GM23338 (cell line): ENCODE measurements at regions not wholly inside any gene's neighbourhood (a gene's known extent, or its start where the extent isn't known, plus 50 kb on each side); places are given as distances from the start of the nearest gene placed in this dataset.

Experiments
- ATAC-seq: fragments of 200-7000 bp; cut with Tn5 transposase; 3 replicates; pipeline ENCODE4 v1.9.1; 2020
- DNase-seq: peaks from one replicate; pipeline ENCODE4 v3.0.0-alpha.2; 2015; ENCODE audit warnings: low spot score
- H2AFZ ChIP-seq: fragments of 200-600 bp; sonication (generic); 2 replicates; pipeline ENCODE4 v1.8.0; 2016; ENCODE audit warnings: antibody characterized with exemption, mild to moderate bottlenecking, moderate library complexity
- H3F3A ChIP-seq: fragments of 200-600 bp; sonication (generic); replicated peaks from 2 replicates; pipeline ENCODE4 v1.8.0; 2017; ENCODE audit warnings: antibody characterized with exemption, mixed run types, low read depth
- H3K27ac ChIP-seq: fragments of 200-600 bp; sonication (generic); 2 replicates; pipeline ENCODE4 v1.6.1; 2016; ENCODE audit warnings: low read depth
- H3K27me3 ChIP-seq: fragments of 200-600 bp; sonication (generic); 2 replicates; pipeline ENCODE4 v1.8.0; 2016; ENCODE audit warnings: mild to moderate bottlenecking, mixed run types, moderate library complexity; ENCODE audit not compliant: insufficient read depth
- H3K36me3 ChIP-seq: fragments of 200-600 bp; sonication (generic); 2 replicates; pipeline ENCODE4 v1.8.0; 2016; ENCODE audit warnings: mild to moderate bottlenecking; ENCODE audit not compliant: insufficient read depth
- H3K4me1 ChIP-seq: fragments of 200-600 bp; sonication (generic); 2 replicates; pipeline ENCODE4 v1.8.0; 2016; ENCODE audit warnings: mild to moderate bottlenecking, moderate library complexity; ENCODE audit not compliant: insufficient read depth
- H3K4me2 ChIP-seq: fragments of 200-600 bp; sonication (generic); 2 replicates; pipeline ENCODE4 v1.7.1; 2017; ENCODE audit warnings: mixed run types
- H3K4me3 ChIP-seq: fragments of 200-600 bp; sonication (generic); 2 replicates; pipeline ENCODE4 v1.6.1; 2016; ENCODE audit warnings: mixed run types
- H3K79me2 ChIP-seq: fragments of 200-600 bp; sonication (generic); replicated peaks from 2 replicates; pipeline ENCODE4 v1.8.0; 2017; ENCODE audit warnings: mild to moderate bottlenecking; ENCODE audit not compliant: insufficient read depth
- H3K9me2 ChIP-seq: fragments of 200-600 bp; sonication (generic); 2 replicates; pipeline ENCODE4 v1.8.0; 2017; ENCODE audit not compliant: insufficient read depth
- H4K20me1 ChIP-seq: fragments of 200-600 bp; sonication (generic); replicated peaks from 2 replicates; pipeline ENCODE4 v1.8.0; 2017; ENCODE audit warnings: mild to moderate bottlenecking; ENCODE audit not compliant: insufficient read depth
- H3K27ac Mint-ChIP-seq: 2 replicates; pipeline ENCODE4 v1.8.0; 2020; ENCODE audit warnings: inconsistent platforms, mild to moderate bottlenecking, moderate library complexity, mixed read lengths
- H3K27me3 Mint-ChIP-seq: 3 replicates; pipeline ENCODE4 v1.8.0; 2022; ENCODE audit warnings: low read depth, mild to moderate bottlenecking, moderate library complexity, mixed read lengths, inconsistent platforms; ENCODE audit not compliant: insufficient read depth, poor library complexity
- H3K36me3 Mint-ChIP-seq: 3 replicates; pipeline ENCODE4 v1.8.0; 2021; ENCODE audit warnings: low read depth, mild to moderate bottlenecking, inconsistent platforms, moderate library complexity, mixed read lengths
- H3K4me1 Mint-ChIP-seq: 3 replicates; pipeline ENCODE4 v1.8.0; 2020; ENCODE audit warnings: mild to moderate bottlenecking, inconsistent platforms, mixed read lengths
- H3K4me3 Mint-ChIP-seq: 3 replicates; pipeline ENCODE4 v1.8.0; 2021; ENCODE audit warnings: moderate library complexity, mild to moderate bottlenecking, inconsistent platforms, mixed read lengths
- H3K9me3 Mint-ChIP-seq: 3 replicates; pipeline ENCODE4 v1.8.0; 2020; ENCODE audit warnings: moderate library complexity, mild to moderate bottlenecking, inconsistent platforms, mixed read lengths
- CREB1 ChIP-seq: fragments of 250-450 bp; sonication (Bioruptor Pico); IDR thresholded peaks from 2 replicates; pipeline ENCODE4 v1.5.0; 2020; ENCODE audit warnings: low read depth, mild to moderate bottlenecking, moderate library complexity
- CTCF ChIP-seq, 2 experiments: fragments of 200-600 bp in 1 of 2; sonication (generic) in 1 of 2; conservative IDR thresholded peaks; 2 replicates each; pipeline versions ENCODE4 v1.5.1 to v1.6.1; 2016 to 2017; ENCODE audit warnings: antibody characterized with exemption in 2 of 2, low read depth in 2 of 2, mild to moderate bottlenecking in 2 of 2, moderate library complexity in 1 of 2
- ETS1 ChIP-seq: IDR thresholded peaks from 2 replicates; pipeline ENCODE4 v1.6.1; 2016; ENCODE audit warnings: antibody characterized with exemption
- EZH2phosphoT487 ChIP-seq: fragments of 200-600 bp; sonication (generic); IDR thresholded peaks from one replicate; pipeline ENCODE4 v1.8.1; 2018; ENCODE audit warnings: antibody characterized with exemption; ENCODE audit not compliant: unreplicated experiment
- NANOG ChIP-seq: IDR thresholded peaks from 2 replicates; pipeline ENCODE4 v1.6.1; 2016; ENCODE audit warnings: antibody characterized with exemption, borderline replicate concordance
- ZNF114 ChIP-seq: fragments of 250-450 bp; sonication (Bioruptor Pico); IDR thresholded peaks from 2 replicates; pipeline ENCODE4 v1.5.0; 2020; ENCODE audit warnings: mild to moderate bottlenecking, moderate library complexity
- ZNF331 ChIP-seq: fragments of 250-450 bp; sonication (Bioruptor Pico); IDR thresholded peaks from 2 replicates; pipeline ENCODE4 v1.5.0; 2020; ENCODE audit warnings: low read depth, mild to moderate bottlenecking, moderate library complexity
- ZNF462 ChIP-seq: fragments of 250-450 bp; sonication (Bioruptor Pico); IDR thresholded peaks from 2 replicates; pipeline ENCODE4 v1.5.0; 2020; ENCODE audit warnings: mild to moderate bottlenecking, moderate library complexity

GRCh38 chr3:73121669-73122331 lies 60.3 kb downstream of the EBLN2 start (continued):
- TF ChIP-seq ZNF462 (CRISPR knock-in tag) (no peak), CTCF (conservative IDR thresholded peaks at IDR 0.05; ENCODE audit: low read depth in 2 of 2) (no peak), CREB1 (CRISPR knock-in tag) (no peak), ZNF114 (CRISPR knock-in tag) (no peak), ZNF331 (CRISPR knock-in tag) (no peak)

- H3K27ac Mint-ChIP-seq, result no peak overlapping the region
- Histone ChIP-seq H3K27ac (no peak overlapping the region), H3K36me3 (no peaks in the 10 kb centered on the region), H3K4me3 (no peak overlapping the region), H3K27me3 (no peaks in the 10 kb centered on the region), H3K79me2 (no peaks in the 10 kb centered on the region), H3K4me2 (no peak overlapping the region), H3F3A (no peaks in the 10 kb centered on the region), H3K9me2 (no peaks in the 10 kb centered on the region), H4K20me1 (no peaks in the 10 kb centered on the region), H2AFZ (no peak overlapping the region), H3K4me1 (no peaks in the 10 kb centered on the region)
- H3K4me1 Mint-ChIP-seq, result no peaks in the 10 kb centered on the region
- DNase-seq (no peak), ATAC-seq (no peak)
- H3K4me3 Mint-ChIP-seq, result no peak overlapping the region
- H3K9me3 Mint-ChIP-seq, result no peaks in the 10 kb centered on the region
- H3K27me3 Mint-ChIP-seq, result peaks cover 2% of the 10 kb centered on the region
- H3K36me3 Mint-ChIP-seq, result no peaks in the 10 kb centered on the region
- TF ChIP-seq EZH2phosphoT487 (no peak), NANOG (no peak), CREB1 (CRISPR knock-in tag) (no peak), ZNF331 (CRISPR knock-in tag) (no peak), ETS1 (no peak), CTCF (conservative IDR thresholded peaks at IDR 0.05; ENCODE audit: low read depth in 2 of 2) (no peak; a peak in 1 of 4 replicates)
These were observed 72.6 kb downstream of the EBLN2 start for GRCh38 chr3:73134034-73134433.
